IMR-90 (cell line): ENCODE measurements at regions not wholly inside any gene's neighbourhood (a gene's known extent, or its start where the extent isn't known, plus 50 kb on each side); places are given as distances from the start of the nearest gene placed in this dataset.

Experiments used
- ATAC-seq: fragments of 200-7000 bp; cut with Tn5 transposase; 2 replicates; pipeline ENCODE4 v1.9.1; 2020; ENCODE audit warnings: low read depth, mild to moderate bottlenecking, moderate library complexity
- BruUV-seq: library from RNA; stranded (reverse); fragments of 400-500 nt; replicated peaks from 2 replicates; lab custom pipeline; 2021; lab: Mats Ljungman, UMichigan
- CTCF ChIA-PET: fragments of 300-600 bp; formaldehyde crosslinking; extraction: SDS; loops from one replicate; lab custom pipeline; 2021; ENCODE audit warnings: antibody characterized with exemption; lab: Yijun Ruan, JAX
- POLR2A ChIA-PET: fragments of 300-600 bp; sonication (Branson Sonifier 250); formaldehyde crosslinking; loops from one replicate; lab custom pipeline; 2022; ENCODE audit warnings: antibody characterized with exemption; ENCODE audit not compliant: unreplicated experiment; lab: Charles Lee
- DNase-seq: peaks from one replicate; pipeline ENCODE4 v3.0.0; 2013
- H2AFZ ChIP-seq: replicated peaks from 2 replicates; pipeline ENCODE3; 2013; ENCODE audit warnings: low read length, mild to moderate bottlenecking; ENCODE audit not compliant: poor library complexity
- H2AK5ac ChIP-seq: 2 replicates; pipeline ENCODE4 v1.6.1; 2013; ENCODE audit warnings: low read depth, low read length, inconsistent platforms
- H2AK9ac ChIP-seq: replicated peaks from 2 replicates; pipeline ENCODE3; 2013; ENCODE audit warnings: mild to moderate bottlenecking, low read depth, low read length, moderate library complexity; ENCODE audit not compliant: poor library complexity
- H2BK120ac ChIP-seq: 2 replicates; pipeline ENCODE4 v1.6.1; 2013; ENCODE audit warnings: low read depth, low read length, inconsistent platforms
- H2BK15ac ChIP-seq: 3 replicates; pipeline ENCODE4 v1.6.1; 2013; ENCODE audit warnings: low read depth, low read length, inconsistent platforms
- H2BK20ac ChIP-seq: 2 replicates; pipeline ENCODE4 v1.6.1; 2013; ENCODE audit warnings: low read depth, mild to moderate bottlenecking, inconsistent platforms, low read length, moderate library complexity
- H2BK5ac ChIP-seq: 2 replicates; pipeline ENCODE4 v1.6.1; 2013; ENCODE audit warnings: mild to moderate bottlenecking, low read depth, low read length, inconsistent platforms; ENCODE audit not compliant: poor library complexity, severe bottlenecking
- H3K14ac ChIP-seq: replicated peaks from 2 replicates; pipeline ENCODE4 v1.6.1; 2013; ENCODE audit warnings: low read depth, low read length, inconsistent platforms
- H3K18ac ChIP-seq: 2 replicates; pipeline ENCODE4 v1.6.1; 2013; ENCODE audit warnings: low read depth, low read length, control low read depth
- H3K23ac ChIP-seq: 2 replicates; pipeline ENCODE4 v1.6.1; 2013; ENCODE audit warnings: low read depth, low read length, inconsistent platforms
- H3K27ac ChIP-seq: 2 replicates; pipeline ENCODE4 v1.5.1; 2013; ENCODE audit warnings: mild to moderate bottlenecking, control low read depth, low read length; ENCODE audit not compliant: insufficient read depth
- H3K27me3 ChIP-seq: 2 replicates; pipeline ENCODE4 v1.6.1; 2013; ENCODE audit warnings: low read length; ENCODE audit not compliant: control insufficient read depth, insufficient read depth
- H3K36me3 ChIP-seq: 2 replicates; pipeline ENCODE4 v1.6.1; 2013; ENCODE audit warnings: low read length, mixed read lengths; ENCODE audit not compliant: control insufficient read depth, insufficient read depth
- H3K4ac ChIP-seq: 2 replicates; pipeline ENCODE4 v1.6.1; 2013; ENCODE audit warnings: low read depth, low read length, inconsistent platforms
- H3K4me1 ChIP-seq: 2 replicates; pipeline ENCODE4 v1.6.1; 2013; ENCODE audit warnings: low read length, mixed read lengths; ENCODE audit not compliant: control insufficient read depth, insufficient read depth
- H3K4me2 ChIP-seq: 2 replicates; pipeline ENCODE4 v1.6.1; 2013; ENCODE audit warnings: low read depth, mild to moderate bottlenecking, control low read depth, low read length, moderate library complexity
- H3K4me3 ChIP-seq: 2 replicates; pipeline ENCODE4 v1.5.1; 2013; ENCODE audit warnings: low read depth, mild to moderate bottlenecking, control low read depth, low read length, moderate library complexity; ENCODE audit not compliant: insufficient read depth
- H3K56ac ChIP-seq: 2 replicates; pipeline ENCODE4 v1.6.1; 2013; ENCODE audit warnings: low read length, inconsistent platforms; ENCODE audit not compliant: insufficient read depth; ENCODE audit errors: extremely low read depth
- H3K79me1 ChIP-seq, 2 experiments: 2 replicates each; pipeline ENCODE4 v1.6.1; 2013; ENCODE audit warnings: low read length in 2 of 2, inconsistent platforms in 1 of 2, low read depth in 1 of 2
- H3K9ac ChIP-seq: 2 replicates; pipeline ENCODE4 v1.6.1; 2013; ENCODE audit warnings: low read depth, low read length, control low read depth
- H3K9me1 ChIP-seq: 2 replicates; pipeline ENCODE4 v1.6.1; 2013; ENCODE audit warnings: low read length, inconsistent platforms; ENCODE audit not compliant: insufficient read depth
- H3K9me3 ChIP-seq: 2 replicates; pipeline ENCODE4 v1.6.1; 2013; ENCODE audit warnings: low read length; ENCODE audit not compliant: control insufficient read depth, insufficient read depth
- H4K20me1 ChIP-seq: 2 replicates; pipeline ENCODE4 v1.6.1; 2013; ENCODE audit warnings: low read length, inconsistent platforms; ENCODE audit not compliant: insufficient read depth
- H4K5ac ChIP-seq: 2 replicates; pipeline ENCODE4 v1.6.1; 2013; ENCODE audit warnings: mild to moderate bottlenecking, low read depth, low read length, control low read depth
- H4K8ac ChIP-seq, 2 experiments: 2 replicates each; pipeline ENCODE4 v1.6.1; 2013; ENCODE audit warnings: low read depth in 2 of 2, low read length in 2 of 2, control low read depth in 1 of 2, inconsistent platforms in 1 of 2
- H4K91ac ChIP-seq: 2 replicates; pipeline ENCODE4 v1.6.1; 2013; ENCODE audit warnings: low read depth, low read length, inconsistent platforms; ENCODE audit not compliant: insufficient read depth
- BHLHE40 ChIP-seq: fragments of 150-350 bp; IDR thresholded peaks from 2 replicates; pipeline ENCODE4 v1.6.1; 2016; ENCODE audit warnings: mild to moderate bottlenecking, low read depth, low read length
- CEBPB ChIP-seq: IDR thresholded peaks from 2 replicates; pipeline ENCODE4 v1.6.1; 2012; ENCODE audit warnings: low read depth, low read length, improper control_type of control experiment
- CHD1 ChIP-seq: IDR thresholded peaks from 2 replicates; pipeline ENCODE4 v1.6.1; 2012; ENCODE audit warnings: low read depth, low read length, improper control_type of control experiment
- FOS ChIP-seq: fragments of 150-350 bp; IDR thresholded peaks from 2 replicates; pipeline ENCODE4 v1.6.1; 2016; ENCODE audit warnings: low read depth, low read length
- MAFK ChIP-seq: IDR thresholded peaks from 2 replicates; pipeline ENCODE4 v1.6.1; 2012; ENCODE audit warnings: low read depth, low read length, improper control_type of control experiment
- MAZ ChIP-seq: IDR thresholded peaks from 2 replicates; pipeline ENCODE4 v1.6.1; 2012; ENCODE audit warnings: low read depth, mild to moderate bottlenecking, low read length, improper control_type of control experiment, moderate library complexity, borderline replicate concordance
- MXI1 ChIP-seq: IDR thresholded peaks from 2 replicates; pipeline ENCODE4 v1.6.1; 2012; ENCODE audit warnings: low read depth, mild to moderate bottlenecking, low read length, moderate library complexity, borderline replicate concordance
- NFE2L2 ChIP-seq: fragments of 150-350 bp; IDR thresholded peaks from 2 replicates; pipeline ENCODE4 v1.6.1; 2016; ENCODE audit warnings: low read depth, mild to moderate bottlenecking, low read length
- POLR2A ChIP-seq: IDR thresholded peaks from 2 replicates; pipeline ENCODE4 v1.6.1; 2012; ENCODE audit warnings: mild to moderate bottlenecking, low read depth, low read length
- RAD21 ChIP-seq: IDR thresholded peaks from 2 replicates; pipeline ENCODE4 v1.6.1; 2012; ENCODE audit warnings: low read length, improper control_type of control experiment
- RCOR1 ChIP-seq: IDR thresholded peaks from 2 replicates; pipeline ENCODE4 v1.6.1; 2012; ENCODE audit warnings: mild to moderate bottlenecking, low read length, improper control_type of control experiment; ENCODE audit not compliant: insufficient replicate concordance
- RFX5 ChIP-seq: IDR thresholded peaks from 2 replicates; pipeline ENCODE4 v1.8.0; 2012; ENCODE audit warnings: low read depth, mild to moderate bottlenecking, low read length, moderate library complexity
- SMC3 ChIP-seq: fragments of 150-350 bp; IDR thresholded peaks from 2 replicates; pipeline ENCODE4 v1.6.1; 2016; ENCODE audit warnings: low read depth, mild to moderate bottlenecking, antibody characterized with exemption, low read length, moderate library complexity
- WGBS, 2 experiments: methylation state at CpG; one replicate each; pipeline versions ENCODE4 v1.1.5 to v1.1.7; 2013; ENCODE audit warnings: missing lambda C conversion rate in 2 of 2; ENCODE audit not compliant: insufficient read length in 1 of 2; ENCODE audit errors: extremely low coverage in 2 of 2; 5-methylcytosine and 5-hydroxymethylcytosine counted together
- dilution Hi-C: fragments of 300-500 bp; cut with HindIII; formaldehyde crosslinking; loops from one replicate; pipeline ENCODE4 v1.14.3; 2018; ENCODE audit warnings: low sequenced_read_pairs; ENCODE audit not compliant: unreplicated experiment
- in situ Hi-C: fragments of 300-500 bp; cut with MboI; formaldehyde crosslinking; loops from 3 replicates; pipeline ENCODE4 v1.14.3; 2019; ENCODE audit warnings: low sequenced_read_pairs, inconsistent platforms, mixed read lengths
- intact Hi-C: fragments of 100-400 bp; cut with micrococcal nuclease; formaldehyde crosslinking; loops from 2 replicates; pipeline ENCODE4 v1.10.0; 2022
- TF ChIP-seq, protein P1 (sequence below): conservative IDR thresholded peaks from 2 replicates; pipeline ENCODE4 v1.5.1; 2012; ENCODE audit warnings: mild to moderate bottlenecking, low read depth, low read length, improper control_type of control experiment
- TF ChIP-seq, protein P2 (sequence below): fragments of 150-350 bp; IDR thresholded peaks from 2 replicates; pipeline ENCODE4 v1.6.1; 2016; ENCODE audit warnings: low read depth, mild to moderate bottlenecking, low read length, moderate library complexity, borderline replicate concordance
- TF ChIP-seq, protein P3 (sequence below): fragments of 150-350 bp; IDR thresholded peaks from 2 replicates; pipeline ENCODE4 v1.6.1; 2017; ENCODE audit warnings: mild to moderate bottlenecking, antibody characterized with exemption, low read length, low read depth

DNA sequence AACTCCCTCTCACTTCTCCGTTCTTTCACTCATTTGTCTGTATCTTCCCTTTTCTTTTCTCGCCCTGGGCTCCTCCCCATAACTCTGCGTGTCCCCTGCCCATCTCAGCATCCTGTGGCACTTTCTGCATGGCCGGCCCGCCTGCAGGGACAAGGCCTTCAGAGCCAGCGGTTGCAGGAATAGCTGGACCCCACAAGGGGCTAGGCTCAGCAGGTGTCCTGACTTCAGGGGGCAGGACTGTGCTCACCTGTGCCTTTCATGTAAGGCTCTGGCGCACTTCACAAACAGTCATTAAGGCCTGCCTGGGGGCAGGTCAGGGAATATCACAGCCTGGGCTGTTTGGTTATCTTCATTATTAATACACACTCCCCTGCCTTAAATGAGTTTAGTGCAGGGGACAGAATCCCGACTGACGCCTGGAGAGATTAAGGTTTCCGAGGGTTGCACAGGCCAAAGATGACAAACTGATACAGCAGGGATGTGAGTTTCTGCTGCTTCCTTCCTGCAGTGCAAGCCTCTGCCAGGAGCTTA, 768.8 kb upstream of the TBX3 start:
- H2BK15ac ChIP-seq, result no peak overlapping the region
- no peak overlapping the region for H3K56ac ChIP-seq
- dilution Hi-C loops (no loop called here), intact Hi-C loops (no loop called here), in situ Hi-C loops (no loop called here)
- 92% methylated on average over 5 of the region's 10 CpGs; no CpG with 5 or more reads in 1 of the 2 experiments for WGBS, 2 experiments
- H4K8ac ChIP-seq, result no peak overlapping the region
- H3K9ac ChIP-seq, result no peak overlapping the region
- no peak overlapping the region for H3K14ac ChIP-seq
- BruUV-seq, result no TSS peak
- H3K4me3 ChIP-seq, result no peak overlapping the region
- H3K27ac ChIP-seq, result no peak overlapping the region
- H3K9me3 ChIP-seq, result no peaks in the 10 kb centered on the region
- H2BK5ac ChIP-seq, result no peak overlapping the region
- no peak overlapping the region; the same call in 1 of the 2 replicates for H3K4ac ChIP-seq
- H3K36me3 ChIP-seq, result no peaks in the 10 kb centered on the region
- no peak overlapping the region for H3K18ac ChIP-seq
- no peaks in the 10 kb centered on the region for H3K4me1 ChIP-seq
- peaks cover 4% of the 10 kb centered on the region; the same call in 1 of the 2 replicates for H3K27me3 ChIP-seq
- no peaks in the 10 kb centered on the region for H3K79me1 ChIP-seq
- no peak overlapping the region for H3K4me2 ChIP-seq
- H2AK9ac ChIP-seq, result peak overlapping the region; percentile 29
- H4K20me1 ChIP-seq, result no peaks in the 10 kb centered on the region
- DNase-seq (no peak), ATAC-seq (no peak)
- H2AFZ ChIP-seq, result peak overlapping the region; percentile 86
- no peak overlapping the region for H3K23ac ChIP-seq
- TF ChIP-seq MAFK, result no peak
- TF ChIP-seq MXI1, result no peak
- TF ChIP-seq RAD21, result no peak
- no peak for TF ChIP-seq POLR2A
- no peak for TF ChIP-seq CHD1
- no peak for TF ChIP-seq CEBPB
- TF ChIP-seq, protein P1, sequence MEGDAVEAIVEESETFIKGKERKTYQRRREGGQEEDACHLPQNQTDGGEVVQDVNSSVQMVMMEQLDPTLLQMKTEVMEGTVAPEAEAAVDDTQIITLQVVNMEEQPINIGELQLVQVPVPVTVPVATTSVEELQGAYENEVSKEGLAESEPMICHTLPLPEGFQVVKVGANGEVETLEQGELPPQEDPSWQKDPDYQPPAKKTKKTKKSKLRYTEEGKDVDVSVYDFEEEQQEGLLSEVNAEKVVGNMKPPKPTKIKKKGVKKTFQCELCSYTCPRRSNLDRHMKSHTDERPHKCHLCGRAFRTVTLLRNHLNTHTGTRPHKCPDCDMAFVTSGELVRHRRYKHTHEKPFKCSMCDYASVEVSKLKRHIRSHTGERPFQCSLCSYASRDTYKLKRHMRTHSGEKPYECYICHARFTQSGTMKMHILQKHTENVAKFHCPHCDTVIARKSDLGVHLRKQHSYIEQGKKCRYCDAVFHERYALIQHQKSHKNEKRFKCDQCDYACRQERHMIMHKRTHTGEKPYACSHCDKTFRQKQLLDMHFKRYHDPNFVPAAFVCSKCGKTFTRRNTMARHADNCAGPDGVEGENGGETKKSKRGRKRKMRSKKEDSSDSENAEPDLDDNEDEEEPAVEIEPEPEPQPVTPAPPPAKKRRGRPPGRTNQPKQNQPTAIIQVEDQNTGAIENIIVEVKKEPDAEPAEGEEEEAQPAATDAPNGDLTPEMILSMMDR, result no peak
- no peak for TF ChIP-seq NFE2L2
- TF ChIP-seq, protein P2, sequence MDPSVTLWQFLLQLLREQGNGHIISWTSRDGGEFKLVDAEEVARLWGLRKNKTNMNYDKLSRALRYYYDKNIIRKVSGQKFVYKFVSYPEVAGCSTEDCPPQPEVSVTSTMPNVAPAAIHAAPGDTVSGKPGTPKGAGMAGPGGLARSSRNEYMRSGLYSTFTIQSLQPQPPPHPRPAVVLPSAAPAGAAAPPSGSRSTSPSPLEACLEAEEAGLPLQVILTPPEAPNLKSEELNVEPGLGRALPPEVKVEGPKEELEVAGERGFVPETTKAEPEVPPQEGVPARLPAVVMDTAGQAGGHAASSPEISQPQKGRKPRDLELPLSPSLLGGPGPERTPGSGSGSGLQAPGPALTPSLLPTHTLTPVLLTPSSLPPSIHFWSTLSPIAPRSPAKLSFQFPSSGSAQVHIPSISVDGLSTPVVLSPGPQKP, result no peak
- no peak for TF ChIP-seq RCOR1
- TF ChIP-seq, protein P3, sequence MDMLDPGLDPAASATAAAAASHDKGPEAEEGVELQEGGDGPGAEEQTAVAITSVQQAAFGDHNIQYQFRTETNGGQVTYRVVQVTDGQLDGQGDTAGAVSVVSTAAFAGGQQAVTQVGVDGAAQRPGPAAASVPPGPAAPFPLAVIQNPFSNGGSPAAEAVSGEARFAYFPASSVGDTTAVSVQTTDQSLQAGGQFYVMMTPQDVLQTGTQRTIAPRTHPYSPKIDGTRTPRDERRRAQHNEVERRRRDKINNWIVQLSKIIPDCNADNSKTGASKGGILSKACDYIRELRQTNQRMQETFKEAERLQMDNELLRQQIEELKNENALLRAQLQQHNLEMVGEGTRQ, result no peak
- no peak for TF ChIP-seq MAZ
- TF ChIP-seq FOS, result no peak
- TF ChIP-seq RFX5, result no peak
- no peak for TF ChIP-seq BHLHE40
- no peak for TF ChIP-seq SMC3
- POLR2A ChIA-PET, result no interaction called here
- CTCF ChIA-PET, result interaction anchor here (0.6 kb wide), 1 partner anchor 542 kb away, joined by 3 read pairs; no protein-coding TSS in a partner anchor
- H2BK20ac ChIP-seq, result no peak overlapping the region
- no peak overlapping the region for H4K5ac ChIP-seq
- no peak overlapping the region for H2AK5ac ChIP-seq
- no peaks in the 10 kb centered on the region for H3K9me1 ChIP-seq
- no peak overlapping the region for H4K91ac ChIP-seq
- H2BK120ac ChIP-seq, result peak overlapping the region; percentile 47; the same call in 1 of the 2 replicates
